CD4-positive, alpha-beta T cell (primary cell): ENCODE measurements at regions not wholly inside any gene's neighbourhood (a gene's known extent, or its start where the extent isn't known, plus 50 kb on each side); places are given as distances from the start of the nearest gene placed in this dataset.
"Not testable (repeated sequence)": the region's sequence is repeated elsewhere in the genome, so short reads cannot be mapped to it uniquely, and the experiment has no call there.

Source experiments
- ATAC-seq: fragments of 200-7000 bp; cut with Tn5 transposase; one replicate; pipeline ENCODE4 v1.10.0; 2022; ENCODE audit warnings: mild to moderate bottlenecking; ENCODE audit not compliant: poor library complexity
- CTCF ChIA-PET: fragments of 350-600 bp; sonication (Branson Sonifier 250); formaldehyde crosslinking; loops from one replicate; lab custom pipeline; 2021; ENCODE audit warnings: antibody characterized with exemption, inconsistent platforms; lab: Charles Lee
- POLR2A ChIA-PET: fragments of 350-600 bp; sonication (Branson Sonifier 250); formaldehyde crosslinking; loops from one replicate; lab custom pipeline; 2021; ENCODE audit warnings: antibody characterized with exemption, inconsistent platforms; lab: Charles Lee
- DNase-seq, 14 experiments: peaks; one replicate each; pipeline ENCODE4 v3.0.0-alpha.2; 2013 to 2020; ENCODE audit warnings: mixed read lengths in 2 of 14
- H3K27ac ChIP-seq, 2 donors: one replicate each; pipeline versions ENCODE4 v1.5.1 to v1.7.0; 2013; ENCODE audit warnings: low read length in 2 of 2, low read depth in 1 of 2, mild to moderate bottlenecking in 1 of 2
- H3K27me3 ChIP-seq, 2 experiments: 1 replicate in 1 of 2; 2 replicates in 1 of 2; pipeline versions ENCODE4 v1.6.1 to v1.7.0; 2013; ENCODE audit warnings: low read length in 2 of 2, control low read depth in 1 of 2, mild to moderate bottlenecking in 1 of 2, moderate library complexity in 1 of 2; ENCODE audit not compliant: insufficient read depth in 2 of 2, control insufficient read depth in 1 of 2
- H3K36me3 ChIP-seq: one replicate; pipeline ENCODE4 v1.6.1; 2013; ENCODE audit warnings: low read length, control low read depth; ENCODE audit not compliant: insufficient read depth
- H3K4me1 ChIP-seq: one replicate; pipeline ENCODE4 v1.6.1; 2013; ENCODE audit warnings: low read length, control low read depth; ENCODE audit not compliant: insufficient read depth
- H3K4me3 ChIP-seq: one replicate; pipeline ENCODE4 v1.5.1; 2013; ENCODE audit warnings: mild to moderate bottlenecking, low read length, moderate library complexity
- H3K9me3 ChIP-seq, 2 experiments: 1 replicate in 1 of 2; 2 replicates in 1 of 2; pipeline versions ENCODE4 v1.6.1 to v1.7.0; 2013; ENCODE audit warnings: low read length in 2 of 2, mild to moderate bottlenecking in 2 of 2, control low read depth in 1 of 2, moderate library complexity in 1 of 2; ENCODE audit not compliant: control insufficient read depth in 1 of 2, insufficient read depth in 1 of 2
- H3K27ac Mint-ChIP-seq: one replicate; pipeline ENCODE4 v1.8.0; 2020; ENCODE audit warnings: mixed read lengths
- H3K27me3 Mint-ChIP-seq: one replicate; pipeline ENCODE4 v1.8.0; 2021; ENCODE audit warnings: mixed read lengths
- H3K36me3 Mint-ChIP-seq: one replicate; pipeline ENCODE4 v1.8.0; 2021; ENCODE audit warnings: low read depth, mixed read lengths
- H3K4me1 Mint-ChIP-seq: one replicate; pipeline ENCODE4 v1.8.0; 2021; ENCODE audit warnings: low read depth, mixed read lengths
- H3K4me3 Mint-ChIP-seq: one replicate; pipeline ENCODE4 v1.8.0; 2020; ENCODE audit warnings: mild to moderate bottlenecking, mixed read lengths
- H3K9me3 Mint-ChIP-seq: one replicate; pipeline ENCODE4 v1.8.0; 2020; ENCODE audit warnings: mixed read lengths
- CTCF ChIP-seq: fragments of 200-600 bp; IDR thresholded peaks from one replicate; pipeline ENCODE4 v1.8.0; 2022; ENCODE audit warnings: antibody characterized with exemption, mild to moderate bottlenecking
- intact Hi-C, 2 experiments: fragments of 100-400 bp; cut with DNase I in 1 of 2; cut with micrococcal nuclease in 1 of 2; formaldehyde crosslinking; loops; one replicate each; pipeline versions ENCODE4 v1.15.1 to v1.9.0; 2023 to 2025; cut with DNase I, micrococcal nuclease

GRCh38 chr15:77904901-77905300, 172.6 kb downstream of the TBC1D2B start:
- no peaks in the 10 kb centered on the region for H3K36me3 ChIP-seq
- no peak for DNase-seq
- H3K27ac ChIP-seq = no peak overlapping the region
- no peaks in the 10 kb centered on the region for H3K27me3 ChIP-seq
- intact Hi-C loops = no loop called here
- ChIA-PET POLR2A (no interaction called here), CTCF (no interaction called here)
- H3K27ac Mint-ChIP-seq = no peak overlapping the region
- ATAC-seq = no peak
- H3K4me1 ChIP-seq = no peaks in the 10 kb centered on the region
- H3K36me3 Mint-ChIP-seq = no peaks in the 10 kb centered on the region
- H3K4me1 Mint-ChIP-seq = no peaks in the 10 kb centered on the region
- no peak overlapping the region for H3K4me3 Mint-ChIP-seq
- peaks cover 7% of the 10 kb centered on the region for H3K27me3 Mint-ChIP-seq
- no peak overlapping the region for H3K4me3 ChIP-seq
- no peaks in the 10 kb centered on the region for H3K9me3 Mint-ChIP-seq
- H3K9me3 ChIP-seq = no peaks in the 10 kb centered on the region
- TF ChIP-seq CTCF = no peak

- H3K27ac Mint-ChIP-seq = no peak overlapping the region
- H3K9me3 ChIP-seq = no peaks in the 10 kb centered on the region
- TF ChIP-seq CTCF = no peak
- intact Hi-C loops = no loop called here
- CTCF ChIA-PET = no interaction called here
- POLR2A ChIA-PET = no interaction called here
- no peaks in the 10 kb centered on the region for H3K4me1 ChIP-seq
- no peaks in the 10 kb centered on the region for H3K9me3 Mint-ChIP-seq
- H3K4me1 Mint-ChIP-seq = no peaks in the 10 kb centered on the region
- no peak overlapping the region for H3K4me3 ChIP-seq
- ATAC-seq (no peak), DNase-seq (no peak)
- no peaks in the 10 kb centered on the region for H3K36me3 Mint-ChIP-seq
- peaks cover 7% of the 10 kb centered on the region for H3K27me3 Mint-ChIP-seq
- no peaks in the 10 kb centered on the region for H3K27me3 ChIP-seq
- no peak overlapping the region for H3K4me3 Mint-ChIP-seq
- no peaks in the 10 kb centered on the region for H3K36me3 ChIP-seq
- no peak overlapping the region for H3K27ac ChIP-seq
These were observed 173.1 kb downstream of the TBC1D2B start for GRCh38 chr15:77904436-77904821.

- POLR2A ChIA-PET, H3K27me3 ChIP-seq, H3K4me1 Mint-ChIP-seq, H3K36me3 ChIP-seq, H3K27me3 Mint-ChIP-seq, H3K4me1 ChIP-seq, DNase-seq, H3K4me3 Mint-ChIP-seq, H3K4me3 ChIP-seq, ATAC-seq, intact Hi-C loops, H3K9me3 Mint-ChIP-seq, CTCF ChIA-PET, H3K9me3 ChIP-seq, H3K27ac Mint-ChIP-seq, H3K27ac ChIP-seq, H3K36me3 Mint-ChIP-seq: not testable (repeated sequence)
These were observed 173.6 kb downstream of the TBC1D2B start for GRCh38 chr15:77903761-77904435.
